GM11168 (cell line): ENCODE measurements at regions not wholly inside any gene's neighbourhood (a gene's known extent, or its start where the extent isn't known, plus 50 kb on each side); places are given as distances from the start of the nearest gene placed in this dataset.
"Not testable (repeated sequence)": the region's sequence is repeated elsewhere in the genome, so short reads cannot be mapped to it uniquely, and the experiment has no call there.

Source experiments
- in situ Hi-C: fragments of 300-500 bp; cut with MboI; formaldehyde crosslinking; loops from one replicate; pipeline ENCODE4 v1.12.0; 2022; ENCODE audit warnings: low sequenced_read_pairs; ENCODE audit not compliant: unreplicated experiment

DNA sequence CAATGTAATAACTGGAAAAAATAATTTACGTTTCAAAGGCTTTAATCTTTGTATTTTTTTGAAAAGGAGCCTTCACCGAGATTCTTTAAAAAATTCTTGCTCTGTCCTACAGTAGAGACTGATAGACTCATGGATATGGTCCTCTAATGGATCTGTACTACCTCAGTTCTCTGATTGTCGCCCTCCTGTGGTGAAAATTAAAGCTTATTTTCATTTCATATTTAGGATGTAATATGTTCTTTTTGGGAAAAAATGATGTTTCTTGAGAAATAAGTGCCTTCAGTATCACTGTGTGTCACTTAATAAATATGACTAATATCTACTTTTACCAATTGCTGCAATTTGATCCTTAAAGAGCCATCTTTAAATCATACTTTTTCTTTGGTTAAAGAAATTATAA lies 4593.3 kb upstream of the OR11H1 start:
- in situ Hi-C loops = loop anchor here (25.0 kb wide), 1 partner anchor 653 kb away; no protein-coding TSS in a partner anchor

- in situ Hi-C loops = no loop called here
These were observed 4566.7 kb upstream of the OR11H1 start for GRCh38 chr22:10961043-10961860.

- in situ Hi-C loops = not testable (repeated sequence)
These were observed 4566.1 kb upstream of the OR11H1 start for GRCh38 chr22:10961861-10962255.
